Activated B cell treated with CpG ODN at 0.5 μM for 24 hours (primary cell): ENCODE measurements at regions not wholly inside any gene's neighbourhood (a gene's known extent, or its start where the extent isn't known, plus 50 kb on each side); places are given as distances from the start of the nearest gene placed in this dataset.

Experiments
- ATAC-seq: fragments of 200-7000 bp; cut with Tn5 transposase; one replicate; pipeline ENCODE4 v1.10.0; 2021; ENCODE audit warnings: low read depth, mild to moderate bottlenecking, moderate library complexity
- CTCF ChIA-PET: fragments of 350-600 bp; sonication (Branson Sonifier 250); formaldehyde crosslinking; loops from one replicate; lab custom pipeline; 2021; ENCODE audit warnings: antibody characterized with exemption; lab: Charles Lee
- POLR2A ChIA-PET: fragments of 350-600 bp; sonication (Branson Sonifier 250); formaldehyde crosslinking; loops from one replicate; lab custom pipeline; 2021; ENCODE audit warnings: antibody characterized with exemption; lab: Charles Lee
- DNase-seq: peaks from one replicate; pipeline ENCODE4 v3.0.0; 2022
- H3K27ac Mint-ChIP-seq: one replicate; pipeline ENCODE4 v1.8.0; 2020; ENCODE audit warnings: mixed read lengths
- H3K27me3 Mint-ChIP-seq: one replicate; pipeline ENCODE4 v1.8.0; 2021; ENCODE audit warnings: mixed read lengths
- H3K36me3 Mint-ChIP-seq: one replicate; pipeline ENCODE4 v1.8.0; 2021; ENCODE audit warnings: low read depth, mixed read lengths
- H3K4me1 Mint-ChIP-seq: one replicate; pipeline ENCODE4 v1.8.0; 2021; ENCODE audit warnings: mixed read lengths
- H3K4me3 Mint-ChIP-seq: one replicate; pipeline ENCODE4 v1.8.0; 2020; ENCODE audit warnings: mild to moderate bottlenecking, mixed read lengths
- H3K9me3 Mint-ChIP-seq: one replicate; pipeline ENCODE4 v1.8.0; 2020; ENCODE audit warnings: mixed read lengths
- CTCF ChIP-seq: fragments of 200-600 bp; IDR thresholded peaks from one replicate; pipeline ENCODE4 v1.8.0; 2022; ENCODE audit warnings: antibody characterized with exemption, mild to moderate bottlenecking
- intact Hi-C: fragments of 100-400 bp; cut with micrococcal nuclease; formaldehyde crosslinking; loops from one replicate; pipeline ENCODE4 v1.15.1; 2024

GRCh38 chr15:69797615-69798014 lies 300.1 kb downstream of the TLE3 start:
- ATAC-seq = no peak
- DNase-seq = no peak
- intact Hi-C loops = no loop called here
- ChIA-PET CTCF (no interaction called here), POLR2A (no interaction called here)
- no peak for TF ChIP-seq CTCF
- no peak overlapping the region for H3K4me3 Mint-ChIP-seq
- peaks cover 3% of the 10 kb centered on the region for H3K27me3 Mint-ChIP-seq
- no peaks in the 10 kb centered on the region for H3K4me1 Mint-ChIP-seq
- no peak overlapping the region for H3K27ac Mint-ChIP-seq
- no peaks in the 10 kb centered on the region for H3K36me3 Mint-ChIP-seq
- H3K9me3 Mint-ChIP-seq = no peaks in the 10 kb centered on the region

- H3K9me3 Mint-ChIP-seq = no peaks in the 10 kb centered on the region
- no peak overlapping the region for H3K27ac Mint-ChIP-seq
- H3K27me3 Mint-ChIP-seq = peaks cover 3% of the 10 kb centered on the region
- H3K4me1 Mint-ChIP-seq = no peaks in the 10 kb centered on the region
- H3K36me3 Mint-ChIP-seq = no peaks in the 10 kb centered on the region
- ATAC-seq (no peak), DNase-seq (no peak)
- intact Hi-C loops = no loop called here
- CTCF ChIA-PET = no interaction called here
- POLR2A ChIA-PET = no interaction called here
- no peak overlapping the region for H3K4me3 Mint-ChIP-seq
- no peak for TF ChIP-seq CTCF
These were observed 299.1 kb downstream of the TLE3 start for GRCh38 chr15:69798481-69799250.

- POLR2A ChIA-PET = no interaction called here
- TF ChIP-seq CTCF = no peak
- Mint-ChIP-seq H3K4me3 (no peak overlapping the region), H3K27me3 (no peaks in the 10 kb centered on the region), H3K4me1 (peaks cover under 1% of the 10 kb centered on the region), H3K9me3 (no peaks in the 10 kb centered on the region), H3K27ac (no peak overlapping the region), H3K36me3 (no peaks in the 10 kb centered on the region)
- ATAC-seq (no peak), DNase-seq (no peak)
- intact Hi-C loops = no loop called here
- CTCF ChIA-PET = no interaction called here
These were observed 296.6 kb downstream of the TLE3 start for GRCh38 chr15:69801144-69801543.

GRCh38 chr15:69802432-69802831 lies 295.3 kb downstream of the TLE3 start:
- peaks cover 8% of the 10 kb centered on the region for H3K4me1 Mint-ChIP-seq
- intact Hi-C loops = no loop called here

GRCh38 chr15:69804786-69805185 lies 292.9 kb downstream of the TLE3 start:
- intact Hi-C loops = no loop called here
- Mint-ChIP-seq H3K27me3 (peaks cover 12% of the 10 kb centered on the region), H3K36me3 (no peaks in the 10 kb centered on the region), H3K4me3 (no peak overlapping the region), H3K9me3 (no peaks in the 10 kb centered on the region), H3K4me1 (peaks cover 8% of the 10 kb centered on the region), H3K27ac (no peak overlapping the region)
- ATAC-seq (no peak), DNase-seq (no peak)
- POLR2A ChIA-PET = no interaction called here
- CTCF ChIA-PET = no interaction called here
- no peak for TF ChIP-seq CTCF

More at GRCh38 chr15:69802432-69802831, 295.3 kb downstream of the TLE3 start:
- no peaks in the 10 kb centered on the region for H3K36me3 Mint-ChIP-seq
- DNase-seq (no peak), ATAC-seq (no peak)
- no peak overlapping the region for H3K27ac Mint-ChIP-seq
- no peaks in the 10 kb centered on the region for H3K9me3 Mint-ChIP-seq
- ChIA-PET POLR2A (no interaction called here), CTCF (no interaction called here)
- H3K4me3 Mint-ChIP-seq = no peak overlapping the region
- TF ChIP-seq CTCF = no peak
- H3K27me3 Mint-ChIP-seq = peaks cover 10% of the 10 kb centered on the region
